ENCODE measurements at regions not wholly inside any gene's neighbourhood (a gene's known extent, or its start where the extent isn't known, plus 50 kb on each side); places are given as distances from the start of the nearest gene placed in this dataset.

DNA sequence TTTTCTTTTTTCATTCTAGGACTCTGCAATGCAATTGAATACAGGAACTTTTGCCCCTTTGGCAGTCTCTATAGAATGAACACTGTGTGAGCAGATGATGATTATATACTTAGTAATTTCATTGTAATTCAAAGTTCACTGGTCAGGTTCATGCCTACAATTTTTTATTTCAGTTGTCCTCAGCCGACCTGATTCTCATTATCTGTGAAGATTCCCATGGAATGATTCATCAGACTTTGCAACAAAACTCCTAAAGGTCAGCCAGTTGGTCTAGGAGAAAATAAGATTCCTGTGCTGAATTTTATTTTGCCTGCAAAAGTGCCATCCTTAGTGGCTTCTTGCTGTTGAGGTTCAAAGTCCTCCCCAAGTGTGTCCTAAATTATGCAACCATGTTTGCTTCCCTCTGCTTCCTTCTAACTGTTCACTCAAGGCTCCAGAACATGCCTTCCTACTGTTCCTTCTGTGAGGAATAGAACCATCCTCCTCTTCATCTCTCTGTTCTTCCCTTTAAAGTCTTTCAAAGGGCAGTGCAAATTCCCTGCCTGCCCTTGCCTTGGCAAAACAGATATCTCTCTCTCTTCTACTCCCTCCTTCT lies 194.2 kb upstream of the CNR1 start:
- TF ChIP-seq, protein P1, sequence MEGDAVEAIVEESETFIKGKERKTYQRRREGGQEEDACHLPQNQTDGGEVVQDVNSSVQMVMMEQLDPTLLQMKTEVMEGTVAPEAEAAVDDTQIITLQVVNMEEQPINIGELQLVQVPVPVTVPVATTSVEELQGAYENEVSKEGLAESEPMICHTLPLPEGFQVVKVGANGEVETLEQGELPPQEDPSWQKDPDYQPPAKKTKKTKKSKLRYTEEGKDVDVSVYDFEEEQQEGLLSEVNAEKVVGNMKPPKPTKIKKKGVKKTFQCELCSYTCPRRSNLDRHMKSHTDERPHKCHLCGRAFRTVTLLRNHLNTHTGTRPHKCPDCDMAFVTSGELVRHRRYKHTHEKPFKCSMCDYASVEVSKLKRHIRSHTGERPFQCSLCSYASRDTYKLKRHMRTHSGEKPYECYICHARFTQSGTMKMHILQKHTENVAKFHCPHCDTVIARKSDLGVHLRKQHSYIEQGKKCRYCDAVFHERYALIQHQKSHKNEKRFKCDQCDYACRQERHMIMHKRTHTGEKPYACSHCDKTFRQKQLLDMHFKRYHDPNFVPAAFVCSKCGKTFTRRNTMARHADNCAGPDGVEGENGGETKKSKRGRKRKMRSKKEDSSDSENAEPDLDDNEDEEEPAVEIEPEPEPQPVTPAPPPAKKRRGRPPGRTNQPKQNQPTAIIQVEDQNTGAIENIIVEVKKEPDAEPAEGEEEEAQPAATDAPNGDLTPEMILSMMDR (IDR thresholded peaks at IDR 0.05; ENCODE audit: low read length): no peak
- TF ChIP-seq EZH2 (optimal IDR thresholded peaks at IDR 0.05; ENCODE audit: low read depth, low read length): no peak

Data from MM.1S (cell line).